ENCODE measurements at regions not wholly inside any gene's neighbourhood (a gene's known extent, or its start where the extent isn't known, plus 50 kb on each side); places are given as distances from the start of the nearest gene placed in this dataset.

DNA sequence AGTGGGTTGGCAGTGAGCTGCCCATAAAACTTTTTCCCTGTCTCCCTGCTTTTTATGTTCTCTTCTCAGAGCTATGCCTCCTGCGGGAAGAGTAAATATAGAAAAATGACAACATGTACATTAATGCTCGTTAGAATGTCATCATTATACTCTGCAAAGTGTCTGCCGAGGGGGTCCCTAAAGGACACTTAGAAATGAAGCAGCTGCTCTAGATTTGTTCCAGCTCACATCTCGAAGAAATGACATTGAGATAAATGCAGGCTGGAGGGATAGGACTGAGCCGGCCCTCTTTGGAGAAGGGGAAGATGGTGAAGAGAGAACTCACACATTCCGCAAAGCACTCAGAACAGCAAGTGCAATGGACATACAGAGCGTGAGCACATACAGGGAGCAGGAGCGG is 240.0 kb downstream of the NXPE2 start:
- H4K20me1 ChIP-seq (ENCODE audit: control insufficient read depth, extremely low read depth, insufficient read depth, low read length), result no peaks in the 10 kb centered on the region
- no peak overlapping the region for H3K4me3 ChIP-seq (replicated peaks in 1 of 4; ENCODE audit: control extremely low read depth in 1 of 4, insufficient read depth in 1 of 4, low read depth in 3 of 4, low read length in 4 of 4)
- H3K27ac ChIP-seq (ENCODE audit: insufficient read depth, low read length), result no peak overlapping the region
- no peak overlapping the region for H3K4me2 ChIP-seq (ENCODE audit: extremely low read depth, insufficient read depth, low read length)
- H3K9me3 ChIP-seq (ENCODE audit: control insufficient read depth, insufficient read depth, low read depth, low read length), result no peaks in the 10 kb centered on the region
- H3K27me3 ChIP-seq (ENCODE audit: control insufficient read depth, insufficient read depth, low read length), result no peaks in the 10 kb centered on the region
- H2AFZ ChIP-seq (ENCODE audit: low read length), result no peak overlapping the region
- H3K79me2 ChIP-seq (ENCODE audit: control insufficient read depth, insufficient read depth, low read length), result no peaks in the 10 kb centered on the region
- DNase-seq (ENCODE audit: low read depth in 2 of 2), result no peak
- no peak for TF ChIP-seq EZH2 (IDR thresholded peaks at IDR 0.05; ENCODE audit: low read length, missing control alignments)
- TF ChIP-seq, protein P1, sequence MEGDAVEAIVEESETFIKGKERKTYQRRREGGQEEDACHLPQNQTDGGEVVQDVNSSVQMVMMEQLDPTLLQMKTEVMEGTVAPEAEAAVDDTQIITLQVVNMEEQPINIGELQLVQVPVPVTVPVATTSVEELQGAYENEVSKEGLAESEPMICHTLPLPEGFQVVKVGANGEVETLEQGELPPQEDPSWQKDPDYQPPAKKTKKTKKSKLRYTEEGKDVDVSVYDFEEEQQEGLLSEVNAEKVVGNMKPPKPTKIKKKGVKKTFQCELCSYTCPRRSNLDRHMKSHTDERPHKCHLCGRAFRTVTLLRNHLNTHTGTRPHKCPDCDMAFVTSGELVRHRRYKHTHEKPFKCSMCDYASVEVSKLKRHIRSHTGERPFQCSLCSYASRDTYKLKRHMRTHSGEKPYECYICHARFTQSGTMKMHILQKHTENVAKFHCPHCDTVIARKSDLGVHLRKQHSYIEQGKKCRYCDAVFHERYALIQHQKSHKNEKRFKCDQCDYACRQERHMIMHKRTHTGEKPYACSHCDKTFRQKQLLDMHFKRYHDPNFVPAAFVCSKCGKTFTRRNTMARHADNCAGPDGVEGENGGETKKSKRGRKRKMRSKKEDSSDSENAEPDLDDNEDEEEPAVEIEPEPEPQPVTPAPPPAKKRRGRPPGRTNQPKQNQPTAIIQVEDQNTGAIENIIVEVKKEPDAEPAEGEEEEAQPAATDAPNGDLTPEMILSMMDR (conservative IDR thresholded peaks at IDR 0.05 in 1 of 2, IDR thresholded peaks at IDR 0.05 in 1 of 2; ENCODE audit: low read depth in 1 of 2, low read length in 2 of 2), result no peak
- no peaks in the 10 kb centered on the region for H3K4me1 ChIP-seq (ENCODE audit: control insufficient read depth, extremely low read depth, insufficient read depth, low read length)
- H3K36me3 ChIP-seq (ENCODE audit: control insufficient read depth, insufficient read depth, low read length), result no peaks in the 10 kb centered on the region
- H3K9ac ChIP-seq (ENCODE audit: insufficient read depth, low read length), result no peak overlapping the region

DNA sequence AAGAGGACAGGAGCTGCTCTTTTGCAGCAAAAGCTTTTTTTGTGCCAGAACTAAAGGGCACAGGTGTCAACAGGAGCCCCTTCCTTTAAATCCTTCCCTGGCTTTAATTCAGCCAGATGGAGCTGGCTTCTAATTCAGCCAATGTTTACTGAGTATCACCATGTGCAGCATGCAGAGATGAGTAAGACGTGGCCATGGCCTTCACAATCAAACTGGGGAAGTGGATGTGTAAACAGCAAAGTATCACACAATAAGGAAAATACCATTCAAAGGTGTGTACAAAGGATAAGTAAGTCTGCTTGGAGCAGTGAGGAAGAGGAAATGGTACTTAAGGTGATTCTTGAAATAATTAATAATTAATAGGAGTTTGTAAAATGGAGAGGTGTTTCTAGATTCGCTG is 243.4 kb downstream of the NXPE2 start:
- no peaks in the 10 kb centered on the region for H3K79me2 ChIP-seq (ENCODE audit: control insufficient read depth, insufficient read depth, low read length)
- H3K27me3 ChIP-seq (ENCODE audit: control insufficient read depth, insufficient read depth, low read length), result no peaks in the 10 kb centered on the region
- no peak for TF ChIP-seq EZH2 (IDR thresholded peaks at IDR 0.05; ENCODE audit: low read length, missing control alignments)
- TF ChIP-seq, protein P1 (conservative IDR thresholded peaks at IDR 0.05 in 1 of 2, IDR thresholded peaks at IDR 0.05 in 1 of 2; ENCODE audit: low read depth in 1 of 2, low read length in 2 of 2), result no peak
- H3K27ac ChIP-seq (ENCODE audit: insufficient read depth, low read length), result no peak overlapping the region
- DNase-seq (ENCODE audit: low read depth in 2 of 2), result no peak
- no peaks in the 10 kb centered on the region for H3K9me3 ChIP-seq (ENCODE audit: control insufficient read depth, insufficient read depth, low read depth, low read length)
- H4K20me1 ChIP-seq (ENCODE audit: control insufficient read depth, extremely low read depth, insufficient read depth, low read length), result no peaks in the 10 kb centered on the region
- H3K9ac ChIP-seq (ENCODE audit: insufficient read depth, low read length), result no peak overlapping the region
- no peak overlapping the region for H2AFZ ChIP-seq (ENCODE audit: low read length)
- no peak overlapping the region for H3K4me3 ChIP-seq (replicated peaks in 1 of 4; ENCODE audit: control extremely low read depth in 1 of 4, insufficient read depth in 1 of 4, low read depth in 3 of 4, low read length in 4 of 4)
- no peak overlapping the region for H3K4me2 ChIP-seq (ENCODE audit: extremely low read depth, insufficient read depth, low read length)
- no peaks in the 10 kb centered on the region for H3K4me1 ChIP-seq (ENCODE audit: control insufficient read depth, extremely low read depth, insufficient read depth, low read length)
- H3K36me3 ChIP-seq (ENCODE audit: control insufficient read depth, insufficient read depth, low read length), result no peaks in the 10 kb centered on the region

DNA sequence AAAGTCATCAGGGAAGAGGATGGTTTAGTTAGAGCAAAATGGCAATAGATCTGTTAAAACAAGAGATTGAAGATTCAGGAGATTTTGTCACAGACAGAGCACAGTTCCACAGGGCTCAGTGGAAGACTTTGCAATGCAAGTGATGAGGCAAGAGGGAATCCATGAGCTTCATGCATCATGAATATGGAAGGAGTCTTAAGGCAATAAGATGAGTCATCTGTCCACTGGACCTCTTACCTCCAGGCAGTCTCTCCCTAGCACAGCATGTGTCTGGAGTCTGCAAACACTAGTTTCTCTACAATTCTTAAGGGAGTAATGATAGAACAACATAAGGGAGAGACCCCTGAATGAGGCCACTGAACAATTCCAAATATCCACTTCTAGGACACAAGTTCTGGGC is 245.7 kb downstream of the NXPE2 start:
- peak in 1 of 2 donors; percentile 1 for DNase-seq (ENCODE audit: low read depth in 2 of 2)
- Histone ChIP-seq H4K20me1 (ENCODE audit: control insufficient read depth, extremely low read depth, insufficient read depth, low read length) (no peaks in the 10 kb centered on the region), H3K4me3 (replicated peaks in 1 of 4; ENCODE audit: control extremely low read depth in 1 of 4, insufficient read depth in 1 of 4, low read depth in 3 of 4, low read length in 4 of 4) (no peak overlapping the region), H3K4me2 (ENCODE audit: extremely low read depth, insufficient read depth, low read length) (no peak overlapping the region), H3K27me3 (ENCODE audit: control insufficient read depth, insufficient read depth, low read length) (no peaks in the 10 kb centered on the region), H3K79me2 (ENCODE audit: control insufficient read depth, insufficient read depth, low read length) (no peaks in the 10 kb centered on the region), H2AFZ (ENCODE audit: low read length) (no peak overlapping the region), H3K4me1 (ENCODE audit: control insufficient read depth, extremely low read depth, insufficient read depth, low read length) (no peaks in the 10 kb centered on the region), H3K9me3 (ENCODE audit: control insufficient read depth, insufficient read depth, low read depth, low read length) (no peaks in the 10 kb centered on the region), H3K36me3 (ENCODE audit: control insufficient read depth, insufficient read depth, low read length) (no peaks in the 10 kb centered on the region), H3K9ac (ENCODE audit: insufficient read depth, low read length) (no peak overlapping the region), H3K27ac (ENCODE audit: insufficient read depth, low read length) (no peak overlapping the region)
- TF ChIP-seq, protein P1 (conservative IDR thresholded peaks at IDR 0.05 in 1 of 2, IDR thresholded peaks at IDR 0.05 in 1 of 2; ENCODE audit: low read depth in 1 of 2, low read length in 2 of 2), result no peak
- no peak for TF ChIP-seq EZH2 (IDR thresholded peaks at IDR 0.05; ENCODE audit: low read length, missing control alignments)
